Upper lobe of left lung (tissue), 6 donors: ENCODE measurements at regions not wholly inside any gene's neighbourhood (a gene's known extent, or its start where the extent isn't known, plus 50 kb on each side); places are given as distances from the start of the nearest gene placed in this dataset.
A peak's percentile ranks its signal among the peaks of the same experiment; 100 is the strongest.

ENCODE experiments used
- ATAC-seq, 2 donors: fragments of 200-7000 bp; cut with Tn5 transposase; one replicate each; pipeline ENCODE4 v1.9.1; 2022; ENCODE audit warnings: mild to moderate bottlenecking in 2 of 2, moderate library complexity in 2 of 2; ENCODE audit not compliant: low FRiP score in 2 of 2
- DNase-seq, 2 donors: peaks; one replicate each; pipeline ENCODE4 v3.0.0-alpha.2; 2019 to 2020
- H3K27ac ChIP-seq, 4 donors: fragments of 200-600 bp; sonication (generic); one replicate each; pipeline ENCODE4 v1.5.1; 2016 to 2019
- H3K27me3 ChIP-seq, 4 donors: fragments of 200-600 bp; sonication (generic); one replicate each; pipeline ENCODE4 v1.5.1; 2017 to 2019
- H3K36me3 ChIP-seq, 4 donors: fragments of 200-600 bp; sonication (generic); one replicate each; pipeline ENCODE4 v1.5.1; 2016 to 2019
- H3K4me1 ChIP-seq, 4 donors: fragments of 200-600 bp; sonication (generic); one replicate each; pipeline ENCODE4 v1.5.1; 2018 to 2019
- H3K4me3 ChIP-seq, 4 donors: fragments of 200-600 bp; sonication (generic); one replicate each; pipeline ENCODE4 v1.5.1; 2017 to 2019; ENCODE audit warnings: mild to moderate bottlenecking in 2 of 4, moderate library complexity in 1 of 4
- H3K9me3 ChIP-seq, 4 donors: fragments of 200-600 bp; sonication (generic); one replicate each; pipeline ENCODE4 v1.5.1; 2018 to 2019
- EP300 ChIP-seq, 4 donors: sonication (generic); formaldehyde crosslinking; IDR thresholded peaks; one replicate each; pipeline ENCODE4 v1.5.1; 2017; ENCODE audit warnings: antibody characterized with exemption in 4 of 4, control low read depth in 2 of 4
- POLR2A ChIP-seq, 4 donors: fragments of 450-650 bp; IDR thresholded peaks; one replicate each; pipeline ENCODE4 v1.5.1; 2016 to 2017; ENCODE audit warnings: antibody characterized with exemption in 4 of 4, mild to moderate bottlenecking in 2 of 4
- POLR2AphosphoS5 ChIP-seq, 2 donors: sonication (generic); formaldehyde crosslinking; IDR thresholded peaks; one replicate each; pipeline ENCODE4 v1.5.1; 2017; ENCODE audit warnings: antibody characterized with exemption in 2 of 2
- WGBS, 2 donors: methylation state at CpG; one replicate each; pipeline ENCODE4 v1.1.5; 2017 to 2018; 5-methylcytosine and 5-hydroxymethylcytosine counted together
- TF ChIP-seq, protein P1 (sequence below), 6 experiments: fragments of 450-650 bp in 4 of 6; fragments of 200-600 bp in 2 of 6; sonication (generic) in 2 of 6; IDR thresholded peaks; one replicate each; pipeline ENCODE4 v1.5.1; 2016 to 2019; ENCODE audit warnings: antibody characterized with exemption in 6 of 6
- donor health status: DM: no; HTN: no; CAD: no; lungs with moderate emphysema.
- donor health status: DM: no; HTN: yes; CAD: no; lungs with severe emphysema.

DNA sequence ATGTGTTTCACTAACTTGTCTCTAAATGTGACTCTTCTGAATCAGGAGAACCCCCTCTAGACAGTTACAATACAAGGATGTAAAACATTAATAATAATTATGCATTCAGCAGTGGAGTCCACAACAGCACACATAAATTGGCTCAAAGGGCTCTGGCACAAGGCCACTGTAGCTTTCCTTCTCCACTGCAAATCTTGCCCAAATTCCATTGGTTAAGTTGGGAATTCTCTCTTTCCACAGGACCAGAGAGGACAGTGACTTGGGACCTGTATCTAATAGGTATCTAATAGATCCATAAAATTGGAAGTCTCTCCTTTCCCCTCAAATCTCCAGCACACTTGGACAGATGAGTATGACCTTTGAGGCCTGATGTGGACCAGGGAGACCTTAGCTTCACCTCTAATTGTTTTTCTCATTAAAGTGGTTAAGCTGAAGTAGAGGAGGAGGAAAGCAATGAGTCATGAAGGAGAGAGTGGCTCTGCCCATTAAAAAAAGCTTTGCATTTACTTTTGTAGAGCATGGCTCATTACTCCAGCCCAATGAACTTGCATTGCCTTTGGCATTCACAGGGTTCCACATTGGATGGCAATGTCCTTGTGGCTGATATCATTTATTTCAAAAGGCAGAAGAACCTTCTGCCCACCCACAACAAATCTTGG lies 72.3 kb upstream of the SH3RF1 start:
- Histone ChIP-seq H3K36me3 (no peaks in the 10 kb centered on the region), H3K9me3 (no peaks in the 10 kb centered on the region), H3K27me3 (no peaks in the 10 kb centered on the region), H3K27ac (no peak overlapping the region), H3K4me3 (no peak overlapping the region), H3K4me1 (no peaks in the 10 kb centered on the region)
- ATAC-seq: no peak
- DNase-seq: no peak
- TF ChIP-seq, protein P1, sequence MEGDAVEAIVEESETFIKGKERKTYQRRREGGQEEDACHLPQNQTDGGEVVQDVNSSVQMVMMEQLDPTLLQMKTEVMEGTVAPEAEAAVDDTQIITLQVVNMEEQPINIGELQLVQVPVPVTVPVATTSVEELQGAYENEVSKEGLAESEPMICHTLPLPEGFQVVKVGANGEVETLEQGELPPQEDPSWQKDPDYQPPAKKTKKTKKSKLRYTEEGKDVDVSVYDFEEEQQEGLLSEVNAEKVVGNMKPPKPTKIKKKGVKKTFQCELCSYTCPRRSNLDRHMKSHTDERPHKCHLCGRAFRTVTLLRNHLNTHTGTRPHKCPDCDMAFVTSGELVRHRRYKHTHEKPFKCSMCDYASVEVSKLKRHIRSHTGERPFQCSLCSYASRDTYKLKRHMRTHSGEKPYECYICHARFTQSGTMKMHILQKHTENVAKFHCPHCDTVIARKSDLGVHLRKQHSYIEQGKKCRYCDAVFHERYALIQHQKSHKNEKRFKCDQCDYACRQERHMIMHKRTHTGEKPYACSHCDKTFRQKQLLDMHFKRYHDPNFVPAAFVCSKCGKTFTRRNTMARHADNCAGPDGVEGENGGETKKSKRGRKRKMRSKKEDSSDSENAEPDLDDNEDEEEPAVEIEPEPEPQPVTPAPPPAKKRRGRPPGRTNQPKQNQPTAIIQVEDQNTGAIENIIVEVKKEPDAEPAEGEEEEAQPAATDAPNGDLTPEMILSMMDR (IDR thresholded peaks at IDR 0.05): no peak
- no peak for TF ChIP-seq POLR2AphosphoS5 (IDR thresholded peaks at IDR 0.05)
- no peak for TF ChIP-seq POLR2A (IDR thresholded peaks at IDR 0.05)
- TF ChIP-seq EP300 (IDR thresholded peaks at IDR 0.05): no peak

DNA sequence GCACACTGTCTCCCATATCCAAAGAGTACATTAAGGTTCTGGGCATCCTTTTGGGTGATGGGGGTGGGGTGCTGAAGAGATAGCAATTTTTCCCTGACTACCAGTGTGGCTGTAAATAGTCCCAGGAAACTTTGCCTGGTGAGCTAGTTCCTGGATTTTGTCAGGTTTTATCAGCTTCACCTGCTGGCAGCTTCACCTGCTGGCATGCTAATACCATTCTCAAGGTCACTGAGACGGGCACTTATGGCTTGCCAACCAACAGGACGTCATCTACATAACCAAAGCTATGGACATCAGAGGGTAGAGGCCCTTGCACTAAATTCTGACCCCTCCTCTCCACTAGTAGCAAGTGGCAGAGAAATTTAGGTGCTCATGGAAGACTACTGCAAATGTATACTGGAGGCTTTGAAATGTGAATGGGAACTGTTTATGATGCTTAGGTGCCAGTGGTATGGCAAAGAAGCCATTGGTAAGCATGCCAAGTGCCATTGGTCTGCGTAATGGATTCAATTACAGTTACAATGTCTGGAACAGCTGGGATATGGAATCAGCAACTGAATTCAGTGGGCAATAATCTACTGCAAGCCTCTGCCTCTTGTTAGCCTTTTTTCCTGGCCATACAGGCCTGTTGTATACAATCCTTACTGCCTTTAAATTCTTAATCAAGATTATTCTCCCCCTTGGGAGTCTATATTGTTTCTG lies 71.6 kb upstream of the SH3RF1 start:
- Histone ChIP-seq H3K4me1 (no peaks in the 10 kb centered on the region), H3K36me3 (no peaks in the 10 kb centered on the region), H3K27ac (no peak overlapping the region), H3K9me3 (no peaks in the 10 kb centered on the region), H3K27me3 (no peaks in the 10 kb centered on the region), H3K4me3 (no peak overlapping the region)
- ATAC-seq: no peak
- 94% methylated on average over 1 to 3 of the region's 3 CpGs for WGBS, 2 donors
- DNase-seq: no peak
- TF ChIP-seq POLR2A (IDR thresholded peaks at IDR 0.05): no peak
- TF ChIP-seq POLR2AphosphoS5 (IDR thresholded peaks at IDR 0.05): no peak
- no peak for TF ChIP-seq EP300 (IDR thresholded peaks at IDR 0.05)
- TF ChIP-seq, protein P1 (IDR thresholded peaks at IDR 0.05): no peak

DNA sequence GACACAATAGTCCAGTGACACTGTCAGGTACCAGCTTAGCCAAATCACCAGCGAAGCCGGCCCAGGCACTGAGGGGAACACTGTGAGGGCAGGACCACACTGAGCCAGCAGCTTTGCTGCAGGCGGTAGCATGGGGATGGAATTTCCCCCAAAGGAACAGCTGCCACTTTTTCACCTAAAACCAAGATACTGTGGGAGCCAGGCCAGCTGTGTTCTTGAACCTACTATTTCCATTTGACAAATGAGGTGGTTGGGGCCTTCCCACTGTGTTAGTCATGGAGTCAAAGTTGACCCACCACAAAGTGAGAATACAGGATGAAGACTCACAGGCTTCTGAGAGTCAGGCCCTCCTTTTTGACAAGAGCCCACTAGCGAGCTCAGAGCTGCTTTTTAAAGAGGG lies 70.7 kb upstream of the SH3RF1 start:
- Histone ChIP-seq H3K27ac (no peak overlapping the region), H3K27me3 (no peaks in the 10 kb centered on the region), H3K4me3 (no peak overlapping the region), H3K36me3 (no peaks in the 10 kb centered on the region), H3K9me3 (no peaks in the 10 kb centered on the region), H3K4me1 (no peaks in the 10 kb centered on the region)
- DNase-seq (peak in 1 of 2 donors; percentile 1), ATAC-seq (no peak)
- 83 to 88% methylated on average over 4 of the region's 4 CpGs for WGBS, 2 donors
- TF ChIP-seq, protein P1 (IDR thresholded peaks at IDR 0.05): no peak
- TF ChIP-seq EP300 (IDR thresholded peaks at IDR 0.05) (no peak), POLR2AphosphoS5 (IDR thresholded peaks at IDR 0.05) (no peak), POLR2A (IDR thresholded peaks at IDR 0.05) (no peak)

DNA sequence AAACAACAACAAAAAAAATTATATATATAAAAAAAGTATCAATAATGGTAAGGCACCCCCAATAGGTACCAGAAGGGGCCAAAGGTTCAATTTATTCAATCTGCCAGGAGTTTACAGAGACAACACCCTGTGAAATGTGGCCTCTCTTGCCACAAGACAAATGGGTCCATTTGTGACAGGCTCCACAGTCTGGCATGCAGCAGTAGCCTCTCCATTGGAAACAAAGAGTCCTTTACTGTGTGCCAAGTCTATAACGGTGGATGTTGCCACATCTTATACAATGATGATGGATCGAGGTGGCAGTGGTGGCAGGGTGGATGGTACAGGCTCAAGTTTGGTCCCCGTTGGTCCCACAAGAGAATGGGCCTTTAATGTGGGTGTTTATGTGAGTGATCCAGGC lies 70.1 kb upstream of the SH3RF1 start:
- ATAC-seq: no peak
- Histone ChIP-seq H3K4me1 (no peaks in the 10 kb centered on the region), H3K4me3 (no peak overlapping the region), H3K9me3 (no peaks in the 10 kb centered on the region), H3K36me3 (no peaks in the 10 kb centered on the region), H3K27ac (no peak overlapping the region), H3K27me3 (no peaks in the 10 kb centered on the region)
- no peak for DNase-seq
- TF ChIP-seq POLR2AphosphoS5 (IDR thresholded peaks at IDR 0.05) (no peak), POLR2A (IDR thresholded peaks at IDR 0.05) (no peak)
- TF ChIP-seq, protein P1 (IDR thresholded peaks at IDR 0.05): no peak
- WGBS, 2 donors: 80 to 85% methylated on average over 3 of the region's 3 CpGs

DNA sequence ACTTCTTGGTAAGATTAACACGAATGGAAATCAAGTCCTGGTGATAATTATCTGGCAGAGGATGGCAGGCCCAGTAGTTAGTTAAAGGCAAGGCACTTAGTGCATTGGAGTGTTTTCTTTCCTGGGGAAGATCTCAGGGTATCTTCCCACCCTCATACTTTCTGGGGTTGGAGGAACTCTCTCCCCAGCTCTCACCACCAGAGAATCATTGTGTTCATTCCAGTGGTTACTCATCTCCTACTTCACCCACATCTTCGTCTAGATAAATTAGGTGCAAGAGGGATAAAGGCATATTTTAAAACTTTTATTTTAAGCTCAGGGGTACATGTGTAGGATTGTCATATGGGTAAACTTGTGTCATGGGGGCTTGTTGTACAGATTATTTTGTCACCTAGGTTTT lies 67.5 kb upstream of the SH3RF1 start:
- Histone ChIP-seq H3K9me3 (no peaks in the 10 kb centered on the region), H3K27me3 (no peaks in the 10 kb centered on the region), H3K4me3 (no peak overlapping the region), H3K36me3 (no peaks in the 10 kb centered on the region), H3K27ac (no peak overlapping the region), H3K4me1 (no peaks in the 10 kb centered on the region)
- 42 to 90% methylated on average over 2 of the region's 2 CpGs for WGBS, 2 donors
- TF ChIP-seq, protein P1 (IDR thresholded peaks at IDR 0.05): no peak
- no peak for TF ChIP-seq POLR2A (IDR thresholded peaks at IDR 0.05)
- TF ChIP-seq EP300 (IDR thresholded peaks at IDR 0.05): no peak
- TF ChIP-seq POLR2AphosphoS5 (IDR thresholded peaks at IDR 0.05): no peak
- ATAC-seq (no peak), DNase-seq (no peak)
